GM21576 (cell line): ENCODE measurements at regions not wholly inside any gene's neighbourhood (a gene's known extent, or its start where the extent isn't known, plus 50 kb on each side); places are given as distances from the start of the nearest gene placed in this dataset.

Source experiments
- ATAC-seq: cut with Tn5 transposase; IDR thresholded peaks from one replicate; pipeline ENCODE4 v1.9.1; 2021; ENCODE audit warnings: mild to moderate bottlenecking, moderate library complexity; ENCODE audit not compliant: unreplicated experiment

DNA sequence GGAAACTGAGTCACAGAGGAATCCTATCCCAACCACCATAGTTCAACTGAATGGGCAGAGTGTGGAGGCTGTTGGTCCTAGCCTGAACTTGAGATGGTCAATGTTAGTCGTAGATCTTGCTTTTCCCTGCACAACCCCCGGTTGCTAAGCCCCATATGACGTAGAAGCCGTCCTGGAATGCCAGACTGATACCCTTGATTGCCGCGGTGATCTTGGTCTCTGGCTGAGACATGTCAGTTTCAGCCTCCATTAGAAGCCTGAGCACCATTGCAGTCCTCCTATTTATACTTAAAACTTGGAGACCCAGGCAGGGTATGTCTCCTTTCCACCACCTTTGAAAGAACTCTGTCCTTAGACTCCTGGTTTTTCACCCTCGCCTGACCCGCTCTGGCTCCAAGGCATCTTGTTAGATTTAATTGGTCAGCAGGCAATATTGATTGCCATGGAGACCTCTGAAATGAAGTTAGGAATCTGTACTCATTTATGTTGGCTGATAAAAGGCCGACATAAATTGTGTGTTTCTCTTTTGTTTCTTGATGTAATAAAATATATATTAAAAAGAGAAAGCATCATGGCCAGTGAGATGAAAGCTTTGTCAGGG, 53.4 kb downstream of the RPLP1 start:
- no peak for ATAC-seq

DNA sequence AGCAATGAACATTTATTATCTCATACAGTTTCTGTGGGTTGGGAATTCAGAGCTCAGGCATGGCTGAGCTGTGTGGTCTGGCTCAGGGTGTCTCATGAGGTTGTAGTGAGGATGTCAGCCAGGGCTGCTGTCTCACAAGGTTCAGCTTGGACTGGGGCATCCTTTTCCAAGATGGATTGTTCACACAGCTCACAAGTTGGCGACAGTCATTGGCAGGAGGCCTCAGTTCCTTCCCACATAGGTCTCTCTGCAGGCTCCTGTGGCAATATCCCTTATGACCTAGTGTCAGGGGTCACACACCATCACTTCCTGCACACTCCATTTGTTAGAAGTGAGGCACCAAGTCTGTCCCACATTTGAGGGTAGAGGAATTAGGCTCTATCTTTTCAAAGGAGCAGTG, 56.0 kb downstream of the RPLP1 start:
- ATAC-seq, result no peak

DNA sequence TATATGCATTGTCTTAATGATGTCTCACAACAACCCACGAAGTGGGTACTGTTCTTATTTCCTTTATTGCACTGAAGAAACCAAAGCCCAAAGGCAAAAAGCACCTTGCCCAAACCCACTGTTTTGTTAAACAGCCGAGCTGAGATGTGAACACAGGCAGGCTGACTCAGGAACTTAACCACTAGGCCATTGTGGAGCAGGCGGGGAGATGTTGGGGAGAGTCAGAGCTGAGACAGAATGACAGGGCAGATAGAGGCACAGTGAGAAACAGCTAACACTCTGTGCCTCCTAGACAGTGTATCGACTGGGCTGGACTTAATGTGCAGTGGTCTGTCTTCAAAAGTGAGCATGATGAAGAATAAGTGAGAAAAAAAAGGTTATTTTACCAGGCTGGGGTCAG, 56.5 kb downstream of the RPLP1 start:
- ATAC-seq, result no peak

DNA sequence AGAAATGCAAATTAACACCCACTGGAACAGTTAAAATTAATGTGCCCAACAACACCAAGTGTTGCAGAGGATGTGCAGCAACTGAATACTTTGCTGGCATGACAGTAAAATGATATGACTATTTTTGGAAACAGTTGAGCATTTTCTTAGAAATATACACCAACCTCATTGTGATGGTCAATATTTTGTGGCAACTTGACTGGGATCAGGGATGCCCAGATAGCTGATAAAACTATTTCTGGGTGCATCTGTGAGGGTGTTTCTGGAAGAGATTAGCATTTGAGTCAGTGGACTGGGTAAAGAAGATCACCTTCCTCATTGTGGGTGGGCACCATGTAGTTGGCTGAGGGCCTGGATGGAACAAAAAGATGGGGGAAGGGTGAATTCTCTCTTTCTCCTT, 57.9 kb downstream of the RPLP1 start:
- ATAC-seq, result no peak

DNA sequence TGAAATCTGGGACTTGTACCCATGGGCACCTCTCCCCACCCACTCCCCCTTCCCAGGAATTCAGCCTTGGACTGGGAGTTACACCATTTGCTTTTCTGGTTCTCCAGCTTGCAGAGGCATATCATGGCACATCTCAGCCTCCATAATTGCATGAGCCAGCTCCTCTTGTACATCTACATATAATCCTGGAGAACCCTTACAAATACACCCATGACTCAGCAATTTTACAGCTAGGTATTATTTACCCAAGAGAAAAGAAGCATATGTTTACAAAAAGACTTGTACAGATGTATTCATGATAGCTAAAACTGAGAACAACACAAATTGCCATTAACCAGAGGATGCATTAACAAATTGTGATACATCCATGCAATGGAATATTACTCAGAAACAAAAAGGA, 58.4 kb downstream of the RPLP1 start:
- ATAC-seq, result no peak

DNA sequence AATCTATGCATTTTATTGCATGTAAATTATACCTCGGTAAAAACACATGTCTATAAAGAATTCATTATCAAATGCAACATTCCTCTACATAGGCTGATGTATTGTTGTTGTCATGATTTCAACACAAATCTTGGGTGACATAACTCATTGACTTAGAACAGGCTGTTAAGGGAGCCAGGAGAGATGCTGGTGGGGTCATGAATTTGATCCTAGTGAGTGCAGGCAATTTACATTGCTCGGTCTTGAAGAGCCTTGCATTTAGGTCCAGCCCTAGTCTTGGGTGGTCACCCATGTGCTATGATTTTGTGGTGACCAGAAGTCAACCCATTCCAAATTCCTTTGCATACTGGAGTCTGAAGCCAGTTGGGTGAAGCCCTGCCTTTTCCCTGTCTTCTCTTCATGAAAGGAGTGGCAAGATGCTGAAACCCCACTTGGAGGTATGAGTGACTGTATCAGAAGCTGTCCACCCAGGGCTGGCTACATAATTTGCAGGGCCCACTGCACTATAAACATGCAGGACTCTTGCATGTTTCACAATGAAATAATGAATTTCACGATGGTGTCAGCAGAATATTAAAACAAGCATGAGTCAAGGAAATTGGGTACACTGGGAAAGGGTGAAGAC, 59.2 kb downstream of the RPLP1 start:
- no peak for ATAC-seq

DNA sequence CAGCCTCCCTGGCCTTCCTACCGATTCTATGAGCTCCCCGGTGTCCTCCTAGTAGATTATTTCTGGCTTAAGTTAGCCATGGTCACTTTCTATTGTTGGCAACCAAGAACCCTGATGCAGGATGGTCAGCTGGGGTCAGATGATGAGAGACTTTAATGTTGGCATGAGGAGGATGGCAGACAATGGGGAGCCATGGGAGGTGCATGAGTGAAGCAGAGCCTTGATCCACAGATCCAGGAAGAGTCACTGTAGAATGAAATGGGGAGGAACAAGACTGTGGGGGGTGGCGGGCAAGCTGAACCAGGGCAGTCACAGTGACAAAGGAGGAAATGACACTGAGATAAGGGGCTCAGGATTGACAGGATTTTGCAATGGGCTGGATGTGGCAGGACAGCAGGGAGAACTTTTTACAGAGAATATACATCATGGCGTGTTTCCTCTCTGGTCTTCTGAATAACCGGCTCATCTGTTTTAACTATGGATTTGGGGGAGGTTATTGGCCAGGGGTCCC, 60.9 kb downstream of the RPLP1 start:
- ATAC-seq, result no peak

DNA sequence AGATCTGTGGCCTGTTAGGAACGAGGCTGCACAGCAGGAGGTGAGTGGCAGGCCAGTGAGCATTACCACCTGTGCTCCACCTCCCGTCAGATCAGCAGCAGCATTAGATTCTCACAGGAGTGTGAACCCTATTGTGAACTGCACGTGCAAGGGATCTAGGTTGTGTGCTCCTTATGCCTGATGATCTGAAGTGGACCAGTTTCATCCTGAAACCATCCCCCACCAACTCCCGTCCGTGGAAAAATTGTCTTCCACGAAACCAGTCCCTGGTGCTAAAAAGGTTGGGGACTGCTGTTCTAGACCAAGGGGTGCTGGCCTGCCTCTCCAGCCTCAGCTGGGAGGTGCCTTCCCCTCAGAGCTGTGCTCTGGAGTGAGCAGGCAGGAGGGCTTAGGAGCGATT, 61.4 kb downstream of the RPLP1 start:
- no peak for ATAC-seq

DNA sequence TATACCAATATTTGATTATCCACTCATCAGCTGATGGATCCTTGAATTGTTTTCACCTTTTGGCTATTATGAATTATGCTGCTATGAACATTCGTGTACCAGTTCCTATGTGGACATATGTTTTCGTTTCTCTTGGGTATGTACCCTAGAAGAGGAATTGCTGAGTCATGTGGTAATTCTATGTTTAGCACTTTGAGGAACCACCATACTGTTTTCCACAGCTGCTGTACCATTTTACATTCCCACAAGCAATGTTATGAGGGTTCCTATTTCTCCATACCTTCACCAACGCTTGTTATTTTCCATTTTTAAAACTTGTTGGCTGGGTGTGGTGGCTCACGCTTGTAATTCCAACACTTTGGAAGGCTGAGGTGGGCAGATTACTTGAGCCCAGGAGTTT, 62.9 kb downstream of the RPLP1 start:
- no peak for ATAC-seq

DNA sequence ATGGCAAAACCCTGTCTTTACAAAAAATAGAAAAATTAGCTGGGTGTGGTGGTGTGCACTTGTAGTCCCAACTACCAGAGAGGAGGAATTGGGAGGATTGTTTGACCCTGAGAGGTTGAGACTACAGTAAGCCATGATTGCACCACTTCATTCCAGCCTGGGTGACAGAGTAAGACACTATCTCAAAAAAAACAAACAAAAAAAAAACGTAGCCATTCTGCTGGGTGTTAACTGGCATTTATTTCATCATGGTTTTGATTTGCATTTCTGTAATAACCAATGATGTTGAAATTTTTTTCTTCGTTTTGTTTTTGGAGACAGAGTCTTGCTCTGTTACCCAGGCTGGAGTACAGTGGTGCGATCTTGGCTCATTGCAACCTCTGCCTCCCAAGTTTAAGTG, 63.3 kb downstream of the RPLP1 start:
- no peak for ATAC-seq

DNA sequence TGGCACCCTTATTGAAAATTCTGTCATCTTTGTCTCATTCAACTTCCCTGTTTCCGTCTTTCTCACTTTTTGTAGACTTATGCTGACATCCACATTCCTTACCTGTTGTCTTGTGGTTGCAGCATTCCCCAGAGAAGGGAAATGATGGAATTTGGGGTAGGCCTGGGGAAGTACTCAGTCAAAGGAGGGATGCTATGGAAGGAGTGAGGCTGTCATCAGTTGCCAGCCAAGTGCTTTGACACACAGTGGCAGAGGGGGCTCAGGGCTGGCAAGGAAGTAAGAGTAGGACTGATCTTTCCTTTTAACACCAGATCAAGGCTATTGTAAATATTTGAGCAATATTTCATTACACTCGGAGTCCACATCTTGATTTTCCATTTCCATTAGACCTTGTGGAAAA, 64.4 kb downstream of the RPLP1 start:
- ATAC-seq, result no peak

DNA sequence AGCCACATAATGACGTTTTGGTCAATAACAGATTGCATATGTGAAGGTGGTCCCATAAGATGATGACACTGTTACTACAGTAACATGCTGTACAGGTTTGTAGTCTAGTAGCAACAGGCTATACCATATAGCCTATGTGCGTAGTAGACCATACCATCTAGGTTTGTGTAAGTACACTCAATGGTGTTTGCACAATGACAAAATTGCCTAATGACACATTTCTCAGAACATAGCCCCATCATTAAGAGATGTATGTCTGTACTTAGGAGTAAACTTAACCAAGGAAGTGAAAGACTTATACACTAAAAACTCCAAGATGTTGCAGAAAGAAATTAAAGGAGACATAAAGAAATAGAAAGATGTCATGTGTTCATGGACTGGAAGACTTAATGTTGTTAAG, 66.2 kb downstream of the RPLP1 start:
- no peak for ATAC-seq

DNA sequence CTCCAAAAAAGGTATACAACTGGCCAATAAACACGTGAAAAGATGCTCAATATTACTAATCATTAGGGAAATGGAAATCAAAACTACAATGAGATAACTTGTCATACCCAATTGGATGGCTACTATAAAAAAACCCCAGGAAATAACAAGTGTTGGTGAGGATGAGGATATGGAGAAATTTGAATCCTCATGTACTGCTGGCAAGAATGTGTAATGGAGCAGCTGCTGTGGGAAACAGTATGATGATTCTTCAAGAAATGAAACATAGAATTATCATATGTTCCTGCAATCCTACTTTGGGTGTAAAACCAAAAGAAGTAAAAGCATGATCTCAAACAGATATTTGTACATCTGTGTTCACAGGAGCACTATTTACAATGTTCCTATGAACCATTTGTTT, 67.4 kb downstream of the RPLP1 start:
- ATAC-seq, result no peak

DNA sequence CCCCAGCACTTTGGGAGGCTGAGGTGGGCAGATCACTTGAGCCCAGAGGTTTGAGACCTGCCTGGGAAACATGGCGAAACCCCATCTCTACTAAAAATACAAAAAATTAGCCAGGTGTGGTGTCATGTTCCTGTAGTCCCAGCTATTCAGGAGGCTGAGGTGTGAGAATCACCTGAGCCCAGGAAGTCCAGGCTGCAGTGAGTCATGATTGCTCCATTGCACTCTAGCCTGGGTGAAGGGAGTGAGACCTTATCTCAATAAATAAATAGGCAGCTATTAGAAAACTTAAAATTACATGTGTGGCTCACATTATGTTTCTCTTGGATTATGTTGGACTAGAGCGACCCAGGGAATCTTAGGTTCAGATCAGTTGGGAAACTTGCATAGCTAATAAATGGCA, 69.7 kb downstream of the RPLP1 start:
- no peak for ATAC-seq

DNA sequence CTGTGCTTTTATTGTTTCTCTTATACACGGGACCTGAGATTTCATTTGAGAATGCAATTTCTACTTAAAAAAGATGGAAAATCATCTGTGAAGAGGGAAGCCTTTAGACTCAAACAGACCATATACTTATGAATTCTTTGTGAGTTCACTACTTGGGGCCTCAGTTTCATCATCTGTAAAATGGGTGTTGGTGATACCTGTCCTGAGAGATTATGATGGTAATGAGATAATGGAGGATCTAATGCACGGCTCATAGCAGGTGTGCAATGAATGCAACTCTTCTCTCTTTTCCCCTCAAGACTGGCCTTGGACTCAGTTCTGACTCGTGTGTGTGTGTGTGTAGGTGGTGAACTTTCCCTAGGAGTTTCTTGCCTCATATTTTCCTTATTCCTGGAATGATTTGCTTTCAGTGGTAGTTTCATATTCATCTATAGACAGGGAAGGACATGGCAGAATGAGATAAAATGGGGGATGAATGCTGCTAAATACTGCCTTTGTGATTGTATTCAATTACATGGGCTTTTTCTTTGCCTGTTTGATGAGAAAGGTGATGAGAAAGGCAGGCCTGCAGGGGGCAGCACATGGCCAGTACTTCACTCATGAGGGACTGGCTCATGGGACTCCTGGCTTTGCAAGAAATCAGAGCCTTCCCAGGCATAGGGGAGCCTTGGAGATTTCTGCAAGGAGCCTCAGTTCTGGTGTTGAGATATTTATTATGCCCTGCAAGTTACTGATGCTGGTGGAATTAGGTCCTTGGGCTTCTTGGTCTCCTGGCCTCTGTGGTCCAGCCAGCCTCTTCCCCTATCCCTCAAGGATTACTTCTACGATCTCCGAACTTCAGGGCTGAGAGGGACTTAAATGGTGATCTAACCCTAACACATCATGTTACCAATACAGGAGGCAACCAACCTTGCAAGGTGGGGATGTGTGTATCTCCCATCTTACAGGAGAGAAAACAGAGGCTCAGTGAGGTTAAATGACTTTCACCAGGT, 70.7 kb downstream of the RPLP1 start:
- ATAC-seq, result no peak

DNA sequence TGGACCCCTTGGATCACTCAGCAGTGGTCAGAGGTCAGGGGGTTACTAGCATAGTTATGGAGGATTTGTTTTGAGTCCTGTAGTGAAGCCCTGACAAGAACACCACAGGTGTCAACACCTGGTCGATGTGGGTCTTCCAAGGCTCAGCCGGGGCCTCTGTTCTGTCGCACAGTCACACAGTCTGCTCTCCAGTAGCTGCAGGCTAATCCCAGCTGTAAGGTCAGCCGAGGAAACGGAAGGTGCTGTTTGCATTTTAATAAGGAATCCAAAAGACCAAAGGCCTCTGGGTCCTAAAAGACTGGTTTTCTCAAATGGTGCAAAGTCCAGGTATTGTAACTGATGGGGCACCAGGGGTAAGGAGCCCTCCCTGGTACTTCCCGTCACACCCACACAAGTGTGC, 71.7 kb downstream of the RPLP1 start:
- ATAC-seq, result no peak

DNA sequence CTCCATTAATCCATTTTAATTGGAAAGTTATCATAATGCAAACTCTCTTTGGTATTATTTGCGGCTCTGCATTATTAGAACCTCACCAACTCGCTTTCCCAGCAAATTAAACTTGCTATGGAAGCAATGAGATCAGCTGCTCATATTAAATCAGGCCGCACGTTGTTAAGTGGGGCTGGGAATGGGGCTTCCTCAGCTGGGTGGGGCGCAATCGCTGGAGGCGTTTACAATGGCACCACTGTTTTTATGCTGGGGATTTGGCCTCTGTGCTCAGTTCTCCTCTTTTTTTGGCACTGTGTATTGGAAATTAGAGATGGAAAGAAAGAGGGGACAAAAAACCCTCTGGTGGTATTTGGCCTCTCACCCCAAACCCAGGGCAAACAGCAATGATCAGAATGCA, 72.2 kb downstream of the RPLP1 start:
- no peak for ATAC-seq

DNA sequence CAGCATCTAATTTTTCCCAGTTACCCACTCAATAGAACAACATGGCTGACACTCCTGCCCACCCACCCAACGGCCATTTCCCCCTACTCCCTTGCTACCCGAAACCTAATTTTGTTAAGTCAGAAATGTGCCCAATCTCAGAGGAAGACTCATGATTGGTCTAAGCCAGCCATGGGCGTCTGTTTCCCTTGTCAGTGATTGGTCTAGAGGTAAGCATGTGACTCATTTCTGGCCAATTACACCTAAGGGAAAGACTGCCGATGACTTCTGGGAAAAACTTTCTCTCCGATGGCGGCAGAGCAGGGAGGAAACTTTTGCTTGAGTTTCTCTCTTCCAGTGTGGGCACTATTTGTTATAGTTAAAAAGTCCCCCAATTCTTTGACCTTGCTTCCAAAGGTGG, 72.9 kb downstream of the RPLP1 start:
- no peak for ATAC-seq

DNA sequence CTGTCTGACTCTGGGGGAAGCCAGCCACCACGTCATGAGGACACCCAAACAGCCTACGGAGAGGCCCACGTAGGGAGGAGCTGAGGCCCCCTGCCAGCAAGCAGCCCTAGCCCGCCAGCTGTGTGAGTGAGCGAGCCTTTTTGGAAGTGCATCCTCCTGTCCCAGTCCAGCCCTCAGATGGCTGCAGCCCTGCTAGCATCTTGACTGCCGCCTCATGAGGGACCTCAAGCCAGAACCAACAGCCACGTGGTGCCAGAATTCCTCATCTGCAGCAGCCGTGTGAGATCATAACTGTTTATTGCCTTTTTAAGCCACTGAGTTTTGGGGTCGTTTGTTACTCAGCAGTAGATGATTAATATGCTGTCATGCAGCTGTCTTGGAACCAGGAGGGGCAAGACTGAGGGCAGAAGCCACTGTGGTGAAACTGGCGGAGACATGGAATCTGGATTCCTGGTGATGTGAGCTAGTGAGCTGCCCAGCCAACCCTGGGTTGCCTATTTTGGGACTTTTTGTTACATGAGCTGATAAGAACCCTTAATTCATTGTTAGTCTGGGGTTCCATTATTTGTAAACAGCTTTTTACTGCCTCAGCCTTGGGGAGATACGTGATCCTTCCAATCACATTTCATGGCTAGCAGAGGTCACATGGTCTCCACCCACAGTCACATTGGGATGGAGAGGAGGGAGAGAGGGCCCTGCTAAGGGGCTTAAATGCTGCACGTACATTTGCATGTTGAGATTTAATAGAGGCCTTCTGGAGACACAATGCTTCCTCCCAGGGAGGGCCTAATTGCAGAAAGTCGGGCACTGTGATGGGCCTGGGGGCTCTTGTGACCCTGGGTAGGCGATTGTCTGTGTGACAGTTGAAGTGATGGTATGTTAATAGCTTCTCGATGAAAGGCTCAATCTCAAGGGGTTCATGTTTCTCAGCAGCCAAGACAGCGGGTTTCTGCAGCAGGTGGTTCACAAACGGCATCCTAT, 73.8 kb downstream of the RPLP1 start:
- no peak for ATAC-seq

DNA sequence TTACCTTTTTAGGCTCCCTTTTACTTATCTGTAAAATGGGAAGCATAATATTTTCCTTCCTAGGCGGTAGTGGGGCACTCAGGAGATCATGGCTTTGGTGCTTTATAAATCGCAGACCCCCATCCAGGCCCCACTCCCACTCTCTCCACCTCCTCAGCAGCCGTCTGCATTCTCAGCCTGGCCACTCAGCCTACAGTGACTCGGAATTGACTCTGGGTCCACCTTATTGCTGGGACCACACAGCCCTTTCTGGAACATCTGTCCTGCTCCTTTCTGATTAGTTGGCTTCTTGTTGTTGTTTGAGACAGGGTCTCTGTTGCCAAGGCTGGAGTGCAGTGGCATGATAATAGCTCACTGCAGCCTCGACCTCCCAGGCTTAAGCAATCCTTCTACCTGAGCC, 76.5 kb downstream of the RPLP1 start:
- ATAC-seq, result no peak
